K562 (cell line): ENCODE measurements at regions not wholly inside any gene's neighbourhood (a gene's known extent, or its start where the extent isn't known, plus 50 kb on each side); places are given as distances from the start of the nearest gene placed in this dataset.

Source experiments
- PML ChIP-seq: IDR thresholded peaks from 2 replicates; pipeline ENCODE4 v1.6.1; 2012; ENCODE audit warnings: low read length, inconsistent platforms
- TBP ChIP-seq: optimal IDR thresholded peaks from 2 replicates; pipeline ENCODE3; 2011; ENCODE audit warnings: low read depth, low read length, improper control_type of control experiment
- ZNF263 ChIP-seq: sonication (generic); formaldehyde crosslinking; IDR thresholded peaks from 2 replicates; pipeline ENCODE4 v1.8.0; 2022; ENCODE audit warnings: mild to moderate bottlenecking, missing genetic modification reagents, borderline replicate concordance
- ZNF695 ChIP-seq: fragments of 450-650 bp; formaldehyde crosslinking; IDR thresholded peaks from 2 replicates; pipeline ENCODE4 v1.4.0; 2020; ENCODE audit warnings: mild to moderate bottlenecking, moderate library complexity

DNA sequence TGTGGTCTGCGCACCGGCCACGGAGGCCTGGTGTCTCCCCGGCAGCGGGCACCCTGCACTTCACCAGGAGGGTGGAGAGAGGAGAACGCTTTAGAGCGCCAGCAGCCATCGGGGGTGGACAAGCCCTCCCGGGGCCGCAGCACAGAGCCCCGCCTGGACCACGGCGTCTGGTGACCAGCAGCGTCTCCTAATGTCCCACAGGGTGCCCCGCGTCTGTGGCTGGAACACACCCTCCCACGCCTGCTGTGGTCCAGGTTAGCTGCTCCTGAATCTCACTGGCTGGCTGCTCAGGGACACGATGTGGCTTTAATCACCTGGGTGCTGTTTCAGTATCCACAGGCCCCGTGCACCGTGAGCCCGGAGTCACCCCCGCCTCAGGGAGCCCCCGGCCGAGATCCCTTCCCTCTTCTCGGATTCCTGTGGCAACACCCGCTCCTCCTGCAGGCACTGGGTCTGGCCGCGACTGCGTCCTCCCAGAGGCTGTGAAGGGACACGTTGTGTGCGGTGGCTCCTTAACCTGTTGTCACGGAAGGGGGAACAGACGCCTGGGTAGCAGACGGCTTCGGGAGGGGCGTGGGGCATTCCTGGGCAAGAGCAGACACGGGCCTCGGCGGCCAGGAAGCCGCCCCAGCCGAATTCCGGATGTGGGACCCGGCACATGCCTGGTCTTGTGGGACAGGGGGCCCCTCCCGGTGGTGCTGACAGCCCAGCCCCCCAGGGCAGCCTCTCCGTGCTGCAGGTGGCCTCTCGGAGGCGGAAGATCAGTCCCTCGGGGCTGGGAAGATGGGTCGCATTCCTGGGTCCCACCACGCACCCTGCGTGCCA lies 78.9 kb downstream of the FOXL3 start:
- no peak for TF ChIP-seq ZNF695
- no peak for TF ChIP-seq TBP
- no peak for TF ChIP-seq ZNF263 (CRISPR knock-in tag)
- no peak for TF ChIP-seq PML
